Memory B cell (primary cell): ENCODE measurements at regions not wholly inside any gene's neighbourhood (a gene's known extent, or its start where the extent isn't known, plus 50 kb on each side); places are given as distances from the start of the nearest gene placed in this dataset.
"Not testable (repeated sequence)": the region's sequence is repeated elsewhere in the genome, so short reads cannot be mapped to it uniquely, and the experiment has no call there.

Experiments
- ATAC-seq: fragments of 150-1000 bp; cut with Tn5 transposase; 2 replicates; pipeline ENCODE4 v1.10.0; 2021; ENCODE audit warnings: low read depth, mild to moderate bottlenecking, moderate library complexity
- DNase-seq, 2 donors: peaks; one replicate each; pipeline ENCODE4 v3.0.0; 2022; ENCODE audit warnings: low spot score in 2 of 2
- H3K27ac Mint-ChIP-seq: one replicate; pipeline ENCODE4 v1.8.0; 2022; ENCODE audit warnings: mild to moderate bottlenecking, moderate library complexity, mixed read lengths
- H3K27me3 Mint-ChIP-seq: one replicate; pipeline ENCODE4 v1.8.0; 2022; ENCODE audit warnings: mixed read lengths
- H3K36me3 Mint-ChIP-seq: one replicate; pipeline ENCODE4 v1.8.0; 2022; ENCODE audit warnings: mild to moderate bottlenecking, mixed read lengths
- H3K4me1 Mint-ChIP-seq: one replicate; pipeline ENCODE4 v1.8.0; 2022; ENCODE audit warnings: mixed read lengths
- H3K4me3 Mint-ChIP-seq: one replicate; pipeline ENCODE4 v1.8.0; 2022; ENCODE audit warnings: mild to moderate bottlenecking, moderate library complexity, mixed read lengths
- H3K9me3 Mint-ChIP-seq: one replicate; pipeline ENCODE4 v1.8.0; 2022; ENCODE audit warnings: mixed read lengths

DNA sequence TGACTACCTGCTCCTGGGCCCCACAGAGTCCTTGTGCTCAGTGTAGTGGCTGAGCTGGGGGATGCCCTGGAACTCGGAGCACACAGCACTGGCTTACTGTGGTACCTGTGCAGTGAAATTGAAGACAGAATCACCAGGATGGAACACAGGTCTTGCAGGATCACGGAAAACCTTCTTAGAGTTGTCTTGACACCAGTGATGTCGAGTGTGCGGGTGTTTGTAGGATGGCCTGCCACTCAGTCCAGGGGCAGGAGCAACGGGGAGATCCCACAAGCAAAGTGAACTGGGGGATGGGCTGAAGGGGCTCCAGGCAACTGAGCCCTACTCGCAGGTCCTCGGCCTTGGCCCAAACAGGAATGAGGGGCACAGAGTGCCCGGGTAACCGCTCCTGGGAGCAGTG is 122.2 kb upstream of the SERF1A start:
- not testable (repeated sequence) for H3K36me3 Mint-ChIP-seq, H3K27me3 Mint-ChIP-seq, ATAC-seq, H3K4me3 Mint-ChIP-seq, H3K9me3 Mint-ChIP-seq, H3K27ac Mint-ChIP-seq, H3K4me1 Mint-ChIP-seq
- peak in 1 of 2 donors; percentile 0 for DNase-seq
